ENCODE measurements at regions not wholly inside any gene's neighbourhood (a gene's known extent, or its start where the extent isn't known, plus 50 kb on each side); places are given as distances from the start of the nearest gene placed in this dataset.
"Not testable (repeated sequence)": the region's sequence is repeated elsewhere in the genome, so short reads cannot be mapped to it uniquely, and the experiment has no call there.

DNA sequence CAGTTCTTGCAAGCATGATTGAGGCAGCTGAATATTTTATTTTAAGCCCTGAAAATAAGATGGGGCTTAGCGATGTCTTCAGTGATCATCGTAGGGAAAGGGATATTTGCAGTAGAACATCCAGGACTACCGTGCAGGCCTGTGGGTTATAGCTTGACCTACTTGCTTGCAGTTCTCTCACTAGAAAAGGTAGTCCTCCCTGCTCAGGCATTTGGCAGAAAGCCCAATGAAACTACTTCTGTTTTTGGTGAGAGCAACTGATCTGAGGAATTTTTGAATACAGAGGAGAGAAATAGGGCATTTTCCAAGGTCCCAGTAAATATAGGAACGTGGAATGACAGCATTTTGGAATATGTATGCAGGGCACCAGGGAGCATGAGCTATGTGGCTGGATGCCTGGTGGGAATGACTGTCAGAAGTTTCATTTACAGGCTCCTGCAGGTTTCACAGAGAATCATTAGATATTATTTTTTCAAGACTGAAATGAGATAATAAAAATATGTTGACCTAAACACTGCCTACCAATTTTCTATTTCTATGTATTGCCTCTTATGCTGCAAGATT lies 417.9 kb upstream of the ACTBL2 start:
- no peak for DNase-seq (ENCODE audit: low spot score)

DNA sequence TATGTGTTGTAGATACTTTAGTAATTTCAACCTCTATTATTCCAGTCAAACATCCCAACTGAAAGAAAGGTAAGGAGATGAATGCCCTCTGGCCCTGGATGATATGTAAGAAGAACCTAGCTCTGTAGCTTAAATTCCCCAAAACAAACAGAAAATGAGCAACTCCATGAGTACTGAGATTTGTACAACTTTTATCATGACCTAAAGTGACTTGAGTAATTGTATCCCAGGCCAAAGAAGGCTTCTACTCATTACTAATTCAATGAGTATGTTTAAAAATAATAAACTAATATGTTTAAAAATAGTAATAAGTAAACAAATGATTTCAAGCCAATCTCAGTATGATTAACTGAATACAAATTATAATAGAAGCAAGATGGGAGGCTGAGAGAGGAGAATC lies 414.0 kb upstream of the ACTBL2 start:
- no peak for DNase-seq (ENCODE audit: low spot score)

DNA sequence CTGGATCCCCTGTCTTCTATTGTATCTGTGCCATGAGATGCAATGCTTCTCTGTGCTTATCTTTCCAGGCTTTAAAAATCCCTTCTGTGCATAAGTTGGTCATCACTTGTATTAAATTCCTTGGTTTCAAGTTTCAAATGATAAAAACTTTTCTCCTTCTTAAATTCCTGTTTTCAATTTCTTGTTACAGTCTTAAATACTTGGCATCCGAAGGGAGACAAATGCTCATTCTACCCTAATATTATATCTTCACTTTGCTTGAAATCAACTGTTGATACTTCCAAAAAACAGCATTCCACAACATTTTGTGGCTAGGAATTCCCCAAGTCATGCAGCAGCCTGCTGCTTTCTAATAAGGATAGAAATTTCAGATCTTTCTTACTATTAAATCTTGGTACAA lies 413.2 kb upstream of the ACTBL2 start:
- no peak for DNase-seq (ENCODE audit: low spot score)

DNA sequence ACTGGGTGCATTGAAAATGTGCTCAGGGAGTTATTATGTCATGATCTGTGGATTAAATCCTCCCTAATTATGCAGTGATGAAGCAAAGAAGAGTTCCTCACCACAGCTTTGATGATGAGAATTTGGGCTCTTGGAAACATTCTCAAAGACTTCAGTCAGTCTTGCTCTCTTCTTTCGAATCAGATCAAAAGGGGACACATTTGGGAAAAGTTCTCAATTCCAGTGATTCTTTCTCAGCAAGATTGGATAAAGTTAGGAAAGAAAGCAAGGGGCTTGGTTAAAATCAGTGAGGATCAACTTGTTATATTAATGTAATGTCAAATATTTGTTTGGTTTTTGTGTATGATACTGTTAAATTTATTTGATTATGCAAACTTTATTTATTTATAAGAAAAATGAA lies 411.3 kb upstream of the ACTBL2 start:
- DNase-seq (ENCODE audit: low spot score) = no peak

DNA sequence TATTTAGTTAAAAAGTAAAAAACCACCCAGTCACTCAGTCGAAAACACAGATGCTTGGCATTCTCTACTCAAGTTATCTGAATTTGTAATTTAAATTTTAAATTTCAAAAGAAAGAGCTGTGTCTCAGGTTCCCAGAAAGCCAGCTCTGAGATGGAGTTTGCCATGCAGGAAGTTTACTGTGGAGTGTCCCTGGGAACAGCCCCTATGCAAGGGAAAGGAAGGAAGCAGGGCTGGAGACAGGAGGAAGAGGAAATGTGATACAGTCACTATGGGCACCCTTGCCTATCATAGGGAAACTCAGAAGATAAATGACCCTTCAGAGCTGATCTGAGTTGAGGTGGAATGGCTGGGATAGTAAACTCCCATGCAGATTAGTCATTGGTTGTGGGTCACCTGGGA lies 408.8 kb upstream of the ACTBL2 start:
- DNase-seq (ENCODE audit: low spot score) = no peak

DNA sequence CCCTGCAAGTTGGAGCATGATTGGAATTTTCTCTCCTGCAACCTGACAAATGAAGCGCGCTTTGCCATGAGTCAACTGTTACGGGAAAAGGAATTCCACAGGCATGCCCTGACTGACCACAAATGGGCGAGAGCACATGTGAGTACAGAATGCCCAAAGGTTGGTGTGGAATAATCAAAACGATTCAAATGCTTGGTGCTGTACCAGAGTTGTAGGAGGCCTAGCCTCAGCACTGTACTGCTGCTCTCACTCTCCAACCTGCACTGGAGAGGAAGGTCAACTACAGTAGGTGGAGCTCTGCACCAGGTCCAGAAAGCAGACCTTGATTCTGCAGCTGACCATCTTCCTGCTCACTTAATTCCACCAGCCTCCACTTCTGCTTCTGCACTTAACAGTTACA lies 406.9 kb upstream of the ACTBL2 start:
- peak; percentile 87 for DNase-seq (ENCODE audit: low spot score)

DNA sequence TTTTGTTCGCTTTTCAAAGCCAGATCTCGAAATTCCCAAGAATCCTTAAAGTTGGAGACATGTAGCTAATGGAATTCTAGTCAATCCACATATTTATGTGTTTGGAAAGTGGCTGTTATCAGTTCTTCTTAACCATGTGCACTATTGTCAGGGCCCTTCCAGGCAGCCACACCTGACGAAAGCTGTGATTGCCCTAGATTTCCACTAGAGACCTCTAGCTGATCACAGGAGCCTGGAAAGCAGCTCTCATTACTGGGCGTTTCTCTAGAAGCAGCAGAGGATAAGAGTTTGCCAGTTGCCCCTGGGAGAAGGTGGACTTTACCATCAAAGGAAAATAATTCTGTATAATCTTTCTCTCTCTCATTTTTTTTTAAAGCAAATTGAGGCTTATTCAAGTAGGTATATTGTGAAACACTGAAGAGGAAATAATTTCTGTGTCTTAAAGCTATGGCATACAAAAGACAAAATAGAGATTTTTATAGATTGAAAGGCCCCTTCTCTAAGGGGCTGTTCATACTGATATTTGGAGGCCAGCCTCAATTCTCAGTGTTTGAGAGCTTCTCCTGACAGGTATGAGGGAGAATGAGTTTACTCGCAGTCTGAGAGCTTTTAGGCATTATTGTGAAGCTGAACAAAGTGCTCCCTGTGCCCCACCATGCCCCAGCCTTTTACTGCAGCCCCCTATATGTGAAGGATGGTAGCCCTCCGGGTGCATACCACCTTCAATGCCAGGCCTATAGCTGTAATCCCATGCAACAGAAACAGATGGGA lies 405.4 kb upstream of the ACTBL2 start:
- DNase-seq (ENCODE audit: low spot score) = peak; percentile 87

DNA sequence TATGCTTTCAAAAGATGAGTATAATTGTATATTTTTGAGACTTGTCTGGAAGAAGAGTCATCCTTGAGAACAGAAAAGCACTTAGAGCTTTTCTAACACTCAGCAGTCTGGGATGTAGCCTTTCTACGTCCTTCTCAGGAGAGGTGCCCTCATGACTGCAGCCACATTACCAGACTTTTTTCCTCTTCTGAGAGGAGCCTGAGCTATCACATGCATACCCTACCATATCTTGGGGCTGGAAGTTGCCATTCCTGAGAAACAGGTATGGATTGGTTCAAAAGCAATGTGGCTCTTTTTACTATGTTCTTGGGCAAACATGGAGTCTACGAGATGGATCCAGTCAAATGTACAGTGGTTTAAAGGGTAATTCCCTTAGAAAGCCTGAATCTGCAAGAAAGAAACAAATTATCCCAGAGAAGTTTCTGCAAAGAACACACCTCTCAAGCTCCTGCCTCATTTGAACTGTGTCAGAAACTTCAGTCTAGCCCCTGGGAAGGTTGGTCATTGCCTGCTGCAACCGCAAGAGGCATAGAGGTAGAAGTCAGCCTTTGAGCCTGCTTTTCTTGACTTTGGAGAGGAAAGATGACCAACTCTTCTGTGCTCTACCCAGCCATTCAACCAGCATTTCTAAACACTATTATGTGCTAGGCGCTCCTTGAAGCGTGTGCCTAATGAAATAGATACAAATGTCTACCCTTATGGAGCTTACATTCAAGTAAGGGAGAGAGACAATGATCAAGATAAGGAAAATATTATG lies 401.9 kb upstream of the ACTBL2 start:
- DNase-seq (ENCODE audit: low spot score) = no peak

DNA sequence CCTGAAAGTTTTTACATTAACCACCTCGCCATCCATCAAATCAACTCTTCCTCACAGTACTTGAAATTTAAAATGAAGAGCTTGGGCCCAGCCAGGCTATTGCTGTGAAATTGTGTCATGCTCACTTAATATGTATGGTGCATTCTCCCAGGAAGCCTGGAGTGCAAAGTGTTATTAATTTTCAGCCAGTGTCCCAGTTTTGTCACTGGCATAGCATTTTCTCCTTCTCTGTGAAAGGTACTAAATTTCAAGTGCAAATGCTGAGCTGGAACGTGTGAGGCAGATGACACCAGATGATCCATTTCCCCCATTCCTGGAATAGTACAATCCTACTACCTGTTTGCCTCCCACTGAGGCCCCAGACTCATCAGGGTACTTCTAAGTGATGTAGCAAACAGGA lies 397.6 kb upstream of the ACTBL2 start:
- DNase-seq (ENCODE audit: low spot score) = no peak

DNA sequence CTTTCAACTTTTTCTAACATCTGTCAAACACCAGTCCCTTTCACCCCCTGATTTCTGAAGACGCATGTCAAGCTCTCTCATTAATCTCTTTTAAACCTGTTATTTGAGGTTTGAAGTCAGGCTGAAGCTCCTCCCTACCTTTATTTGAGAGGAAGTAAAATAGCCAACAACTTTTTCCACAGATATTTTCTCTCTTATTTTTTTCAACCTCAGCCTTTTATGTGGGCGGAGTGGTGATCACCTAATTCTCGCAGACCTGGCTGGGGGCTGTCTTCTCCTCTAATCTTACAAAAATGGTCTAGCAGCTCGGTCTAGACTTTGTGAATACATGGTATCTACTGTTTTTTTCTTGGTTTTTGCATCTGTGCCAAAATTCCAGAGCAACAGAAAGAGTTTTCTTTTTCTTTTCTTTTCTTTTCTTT lies 395.7 kb upstream of the ACTBL2 start:
- DNase-seq (ENCODE audit: low spot score) = peak; percentile 69

DNA sequence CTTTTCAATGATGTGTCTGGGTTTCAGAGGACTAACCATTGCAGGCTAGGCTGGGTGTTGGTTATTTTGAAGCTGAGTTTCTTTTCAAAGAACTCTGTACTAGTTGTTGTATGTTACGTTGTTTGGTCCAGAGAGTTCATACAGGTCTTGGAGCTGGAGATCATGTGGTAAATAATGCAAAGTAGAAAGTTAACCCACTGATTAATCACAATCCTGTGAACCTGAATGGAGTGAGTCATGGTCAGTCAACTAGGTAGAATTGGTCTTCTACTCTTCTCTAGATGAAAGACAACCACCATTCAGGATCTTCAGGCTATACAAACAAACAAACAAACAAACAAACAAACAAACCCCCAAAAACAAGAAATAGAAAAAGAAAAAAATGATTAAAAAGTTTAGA lies 388.9 kb upstream of the ACTBL2 start:
- DNase-seq (ENCODE audit: low spot score) = no peak

DNA sequence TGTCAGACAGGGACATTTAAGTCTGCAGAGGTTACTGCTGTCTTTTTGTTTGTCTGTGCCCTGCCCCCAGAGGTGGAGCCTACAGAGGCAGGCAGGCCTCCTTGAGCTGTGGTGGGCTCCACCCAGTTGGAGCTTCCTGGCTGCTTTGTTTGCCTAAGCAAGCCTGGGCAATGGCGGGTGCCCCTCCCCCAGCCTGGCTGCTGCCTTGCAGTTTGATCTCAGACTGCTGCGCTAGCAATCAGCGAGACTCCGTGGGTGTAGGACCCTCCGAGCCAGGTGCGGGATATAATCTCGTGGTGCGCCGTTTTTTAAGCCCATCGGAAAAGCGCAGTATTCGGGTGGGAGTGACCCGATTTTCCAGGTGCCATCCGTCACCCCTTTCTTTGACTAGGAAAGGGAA lies 387.7 kb upstream of the ACTBL2 start:
- not testable (repeated sequence) for DNase-seq (ENCODE audit: low spot score)

DNA sequence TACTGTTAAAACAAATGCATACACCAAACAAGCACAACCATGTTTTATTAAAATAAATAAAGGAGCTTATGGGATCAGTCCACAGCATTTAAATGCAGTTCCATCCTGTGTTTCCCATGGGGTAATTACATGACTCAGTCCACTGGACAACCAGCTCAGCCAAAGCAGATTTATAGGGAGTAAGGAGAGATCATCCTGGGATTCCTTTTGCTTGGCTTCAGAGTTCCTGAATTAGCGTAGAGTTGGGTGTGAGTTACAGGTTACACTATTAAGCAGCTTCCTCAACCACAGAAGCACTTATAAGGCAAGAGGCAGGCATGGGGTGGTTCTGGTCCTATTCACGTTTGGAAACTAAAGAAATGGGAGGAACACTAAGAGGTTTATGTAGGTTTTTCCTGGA lies 381.1 kb upstream of the ACTBL2 start:
- no peak for DNase-seq (ENCODE audit: low spot score)

DNA sequence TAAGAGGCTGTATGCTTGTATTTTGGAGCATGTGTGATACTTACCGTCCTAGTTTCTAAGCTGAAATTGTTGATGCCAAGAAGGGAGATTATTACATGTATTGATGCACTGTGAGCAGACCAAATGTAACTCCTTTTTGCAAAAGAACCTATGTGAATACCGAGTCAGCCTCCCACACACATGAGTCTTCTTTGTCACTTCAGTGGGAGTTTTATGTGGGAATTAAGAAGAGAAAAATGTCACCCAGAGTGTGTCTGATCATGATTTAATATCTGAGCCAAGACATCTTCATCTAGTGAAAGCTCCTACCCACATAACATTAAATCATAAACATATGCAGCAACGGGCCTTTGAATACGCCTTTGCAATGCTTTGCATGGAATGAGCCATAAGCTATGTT lies 380.3 kb upstream of the ACTBL2 start:
- no peak for DNase-seq (ENCODE audit: low spot score)

DNA sequence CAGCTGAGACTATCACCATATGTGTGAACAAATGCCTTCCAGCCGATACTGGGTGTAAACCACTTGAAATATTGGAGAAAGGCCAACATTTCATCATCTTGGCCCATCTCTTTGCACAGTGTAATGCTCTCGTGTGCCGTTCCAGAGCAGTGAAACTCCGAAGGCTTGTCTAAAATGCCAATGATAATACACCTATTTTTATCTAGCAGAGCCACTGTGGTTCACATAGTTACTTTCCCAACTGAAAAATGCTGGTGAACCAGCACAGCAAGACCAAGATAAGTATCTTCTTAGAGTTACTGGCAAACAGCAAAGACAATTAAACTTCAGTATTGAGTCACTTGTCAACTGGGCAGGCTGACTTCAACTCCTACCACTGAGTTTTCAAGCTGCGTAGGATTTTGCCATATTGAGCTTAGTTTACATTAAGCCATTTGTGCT lies 379.9 kb upstream of the ACTBL2 start:
- DNase-seq (ENCODE audit: low spot score) = peak; percentile 78

DNA sequence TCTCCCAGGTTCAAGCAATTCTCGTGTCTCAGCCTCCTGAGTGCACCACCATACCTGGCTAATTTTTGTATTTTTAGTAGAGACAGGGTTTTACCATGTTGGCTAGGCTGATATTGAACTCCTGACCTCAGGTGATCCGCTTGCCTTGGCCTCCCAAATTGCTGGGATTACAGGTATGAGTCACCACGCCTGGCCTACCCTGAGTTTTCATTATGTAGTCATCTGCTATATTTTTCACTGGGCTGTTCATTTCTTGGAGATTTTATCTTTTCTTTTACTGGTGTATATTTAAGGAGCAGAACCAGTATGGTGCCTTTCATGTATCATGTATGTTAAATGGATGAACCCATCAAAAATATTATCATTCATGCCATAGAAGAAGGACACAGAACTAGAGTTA lies 377.0 kb upstream of the ACTBL2 start:
- no peak for DNase-seq (ENCODE audit: low spot score)

DNA sequence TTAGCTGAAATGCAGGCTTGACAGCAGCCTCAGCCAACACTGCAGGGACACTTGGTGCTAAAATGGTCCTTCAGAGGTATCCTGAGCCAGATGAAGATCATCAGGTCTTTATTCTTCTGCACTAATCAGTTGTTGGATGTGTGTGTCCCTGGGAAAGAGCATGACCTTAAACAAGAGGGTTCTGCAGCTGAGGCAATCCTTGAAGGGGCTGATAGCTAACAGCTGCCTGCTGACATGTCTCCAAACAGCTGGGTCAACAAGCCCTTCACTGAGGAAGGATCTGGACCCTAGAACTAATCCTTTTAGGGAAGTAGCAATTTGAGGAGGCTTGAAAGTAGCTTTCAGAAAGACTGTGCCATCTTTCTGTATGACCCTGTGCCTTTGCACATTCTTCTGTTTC lies 376.3 kb upstream of the ACTBL2 start:
- no peak for DNase-seq (ENCODE audit: low spot score)

DNA sequence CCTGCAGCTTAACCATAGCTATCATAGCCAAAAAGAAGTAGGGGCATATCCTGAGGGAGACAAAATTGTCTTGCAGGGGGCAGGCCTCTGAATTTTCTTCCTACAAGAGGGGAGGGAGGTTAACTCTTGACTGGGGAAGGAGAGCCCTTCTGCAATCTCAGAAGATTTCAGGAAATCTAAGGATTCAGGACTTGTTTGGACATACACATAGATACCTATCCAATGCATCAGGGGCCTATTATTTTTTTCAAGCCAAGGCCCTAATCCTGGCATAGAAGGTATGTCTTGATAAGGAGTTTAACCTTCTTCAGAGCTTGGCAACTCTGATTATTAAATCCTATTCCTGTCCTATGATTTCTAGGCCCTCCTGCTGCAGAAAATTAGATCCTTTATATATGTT lies 375.1 kb upstream of the ACTBL2 start:
- no peak for DNase-seq (ENCODE audit: low spot score)

DNA sequence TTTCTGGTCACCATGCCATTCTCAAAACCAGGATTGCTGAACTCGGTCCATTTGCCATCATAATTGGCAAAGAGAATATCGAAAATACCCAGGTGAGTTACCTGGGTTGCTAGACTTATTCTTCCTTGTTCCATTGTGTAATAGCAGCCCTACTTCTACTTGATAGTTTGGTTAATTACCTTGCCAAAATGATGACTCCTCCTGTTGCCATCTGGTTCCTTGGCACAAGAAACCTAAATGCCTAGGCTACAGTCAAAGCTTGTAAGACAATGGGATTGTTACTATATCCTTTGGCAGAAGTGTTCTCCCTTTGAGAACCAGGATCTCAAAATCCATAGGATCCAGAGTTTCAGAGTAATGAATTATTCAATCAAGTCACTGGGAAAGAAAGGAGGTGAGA lies 373.2 kb upstream of the ACTBL2 start:
- no peak for DNase-seq (ENCODE audit: low spot score)

DNA sequence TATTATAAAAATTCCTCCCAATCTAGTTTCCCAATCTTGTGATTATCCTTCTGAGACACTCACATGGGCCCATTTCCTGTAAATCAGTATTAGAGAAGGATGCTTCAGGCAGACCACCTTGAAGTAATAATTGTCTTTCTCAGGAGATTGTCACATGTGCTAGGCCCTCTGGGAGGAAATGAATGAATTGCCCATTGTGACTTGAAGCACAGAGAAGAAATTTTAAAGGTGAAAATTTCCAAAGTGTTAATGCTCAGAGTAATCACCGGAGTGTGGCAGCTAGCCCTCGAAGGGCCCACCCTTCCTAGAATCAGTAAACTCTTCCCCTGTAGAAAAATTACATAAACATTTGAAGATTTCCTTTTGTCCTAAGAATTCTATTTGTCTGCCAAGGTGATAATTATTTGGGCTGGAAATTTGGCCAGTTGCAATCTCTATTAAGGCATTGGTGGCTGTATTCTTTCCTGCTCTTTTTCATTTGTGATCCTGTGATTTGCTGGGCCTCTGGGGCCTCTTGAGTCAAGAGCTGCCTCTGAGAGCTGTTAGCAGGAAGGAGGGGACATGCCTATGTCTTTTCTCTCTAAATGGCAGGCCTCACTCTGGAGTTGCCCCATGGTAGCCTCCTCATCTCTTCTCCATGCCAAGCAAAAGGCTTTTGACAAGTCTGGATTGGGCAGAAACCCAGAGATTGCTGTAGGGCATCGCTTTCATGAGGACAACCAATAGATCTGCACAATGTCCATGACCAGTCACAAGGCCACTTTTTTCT lies 371.5 kb upstream of the ACTBL2 start:
- DNase-seq (ENCODE audit: low spot score) = no peak

DNA sequence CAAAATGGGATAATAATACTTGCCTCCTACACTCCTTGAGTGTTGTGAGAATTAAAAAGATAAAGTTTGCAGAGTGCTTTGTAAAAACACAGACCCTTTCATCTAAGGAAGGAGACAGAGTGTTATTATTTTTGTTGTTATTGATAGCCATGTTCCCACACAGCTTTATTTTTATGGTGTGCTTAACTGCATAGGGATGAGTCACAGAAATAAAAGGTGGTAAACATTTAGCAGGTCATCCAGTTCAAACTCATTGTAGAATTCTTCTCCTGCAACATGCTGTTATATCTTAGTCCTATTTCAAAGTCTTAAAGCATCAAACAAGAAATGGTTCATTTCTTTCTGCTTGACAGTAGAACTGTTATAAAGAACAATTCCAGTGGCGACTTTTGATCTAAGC lies 367.5 kb upstream of the ACTBL2 start:
- DNase-seq (ENCODE audit: low spot score) = no peak

DNA sequence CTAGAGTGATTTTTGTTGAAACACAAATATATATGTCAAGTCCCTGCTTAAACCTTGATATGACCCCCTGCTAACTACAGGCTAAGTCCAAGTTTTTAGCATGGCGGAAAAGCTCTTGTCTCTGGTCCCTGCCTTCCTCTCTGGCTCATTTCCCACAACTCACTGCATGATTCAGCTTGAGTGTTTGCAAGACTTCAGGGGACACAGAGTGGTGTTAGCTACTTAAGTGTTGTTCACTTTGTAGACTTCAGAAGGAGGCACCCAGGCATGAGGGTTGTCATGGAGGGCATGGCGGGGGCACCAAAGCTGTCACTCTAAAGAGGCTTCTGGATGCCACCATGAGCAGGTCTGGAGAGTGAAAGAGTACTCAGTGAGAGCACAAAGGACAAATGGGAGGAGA lies 362.4 kb upstream of the ACTBL2 start:
- no peak for DNase-seq (ENCODE audit: low spot score)

Measured in HT-29 (cell line).